WTC11 (cell line): ENCODE measurements at regions not wholly inside any gene's neighbourhood (a gene's known extent, or its start where the extent isn't known, plus 50 kb on each side); places are given as distances from the start of the nearest gene placed in this dataset.

Experiments
- ATAC-seq: fragments of 200-7000 bp; cut with Tn5 transposase; 2 replicates; pipeline ENCODE4 v1.10.0; 2021; ENCODE audit warnings: mild to moderate bottlenecking, moderate library complexity
- CTCF ChIA-PET: fragments of 300-600 bp; sonication (Branson Sonifier 250); formaldehyde crosslinking; loops from one replicate; lab custom pipeline; 2021; ENCODE audit warnings: antibody characterized with exemption; lab: Charles Lee
- POLR2A ChIA-PET: fragments of 350-600 bp; sonication (Branson Sonifier 250); formaldehyde crosslinking; loops from one replicate; lab custom pipeline; 2021; ENCODE audit warnings: antibody characterized with exemption; lab: Charles Lee
- DNase-seq: peaks from one replicate; pipeline ENCODE4 v3.0.0; 2021; ENCODE audit warnings: low spot score
- H3K27ac Mint-ChIP-seq: 2 replicates; pipeline ENCODE4 v1.8.0; 2021; ENCODE audit warnings: mixed read lengths
- H3K27me3 Mint-ChIP-seq: 2 replicates; pipeline ENCODE4 v1.8.0; 2021; ENCODE audit warnings: low read depth, mild to moderate bottlenecking, moderate library complexity, mixed read lengths
- H3K36me3 Mint-ChIP-seq: 2 replicates; pipeline ENCODE4 v1.8.0; 2021; ENCODE audit warnings: mixed read lengths
- H3K4me1 Mint-ChIP-seq: 2 replicates; pipeline ENCODE4 v1.8.0; 2022; ENCODE audit warnings: mixed read lengths
- H3K4me3 Mint-ChIP-seq: 2 replicates; pipeline ENCODE4 v1.8.0; 2021; ENCODE audit warnings: mild to moderate bottlenecking, moderate library complexity, mixed read lengths
- H3K9me3 Mint-ChIP-seq: 2 replicates; pipeline ENCODE4 v1.8.0; 2021; ENCODE audit warnings: mixed read lengths
- ATF1 ChIP-seq: sonication (generic); formaldehyde crosslinking; IDR thresholded peaks from 2 replicates; pipeline ENCODE4 v1.8.1; 2023; ENCODE audit warnings: mild to moderate bottlenecking, moderate library complexity, missing genetic modification reagents
- CREB1 ChIP-seq: sonication (generic); formaldehyde crosslinking; IDR thresholded peaks from 2 replicates; pipeline ENCODE4 v1.8.0; 2023; ENCODE audit warnings: mild to moderate bottlenecking, missing genetic modification reagents
- ELF4 ChIP-seq: sonication (generic); formaldehyde crosslinking; IDR thresholded peaks from 2 replicates; pipeline ENCODE4 v1.8.1; 2022; ENCODE audit warnings: low read depth, mild to moderate bottlenecking, moderate library complexity, missing genetic modification reagents
- GRHL2 ChIP-seq: fragments of 250-450 bp; sonication (Bioruptor Pico); IDR thresholded peaks from 2 replicates; pipeline ENCODE4 v1.8.0; 2022; ENCODE audit warnings: mild to moderate bottlenecking, moderate library complexity; ENCODE audit not compliant: insufficient replicate concordance, severe bottlenecking
- GTF2I ChIP-seq: fragments of 250-450 bp; sonication (Bioruptor Pico); conservative IDR thresholded peaks from 2 replicates; pipeline ENCODE4 v1.4.0; 2021; ENCODE audit warnings: mild to moderate bottlenecking
- JUN ChIP-seq: sonication (generic); formaldehyde crosslinking; IDR thresholded peaks from 2 replicates; pipeline ENCODE4 v1.8.0; 2023; ENCODE audit warnings: mild to moderate bottlenecking, missing genetic modification reagents
- MYBL2 ChIP-seq: sonication (generic); formaldehyde crosslinking; IDR thresholded peaks from 2 replicates; pipeline ENCODE4 v1.8.1; 2023; ENCODE audit warnings: mild to moderate bottlenecking, moderate library complexity, missing genetic modification reagents
- NFATC4 ChIP-seq: fragments of 250-450 bp; sonication (Bioruptor Pico); IDR thresholded peaks from 2 replicates; pipeline ENCODE4 v1.9.0; 2021; ENCODE audit warnings: mild to moderate bottlenecking
- NFE2L1 ChIP-seq: sonication (generic); formaldehyde crosslinking; IDR thresholded peaks from 2 replicates; pipeline ENCODE4 v1.8.1; 2023; ENCODE audit warnings: missing genetic modification reagents
- NFYB ChIP-seq: sonication (generic); formaldehyde crosslinking; conservative IDR thresholded peaks from 2 replicates; pipeline ENCODE4 v1.8.0; 2022; ENCODE audit warnings: low read depth, missing genetic modification reagents
- NR1H2 ChIP-seq: sonication (generic); formaldehyde crosslinking; IDR thresholded peaks from 2 replicates; pipeline ENCODE4 v1.9.0; 2021; ENCODE audit warnings: mild to moderate bottlenecking, moderate library complexity, missing genetic modification reagents
- OVOL2 ChIP-seq: fragments of 250-450 bp; sonication (Bioruptor Pico); IDR thresholded peaks from 2 replicates; pipeline ENCODE4 v1.9.0; 2021; ENCODE audit warnings: mild to moderate bottlenecking, borderline replicate concordance
- SMAD3 ChIP-seq: sonication (generic); formaldehyde crosslinking; IDR thresholded peaks from 2 replicates; pipeline ENCODE4 v1.8.0; 2022; ENCODE audit warnings: missing genetic modification reagents, mild to moderate bottlenecking, borderline replicate concordance
- SP1 ChIP-seq: sonication (generic); formaldehyde crosslinking; conservative IDR thresholded peaks from 2 replicates; pipeline ENCODE4 v1.8.1; 2022; ENCODE audit warnings: missing genetic modification reagents
- TCF7 ChIP-seq: sonication (generic); formaldehyde crosslinking; IDR thresholded peaks from 2 replicates; pipeline ENCODE4 v1.8.0; 2022; ENCODE audit warnings: mild to moderate bottlenecking, low read depth, missing genetic modification reagents, moderate library complexity
- TEAD1 ChIP-seq: sonication (generic); formaldehyde crosslinking; IDR thresholded peaks from 2 replicates; pipeline ENCODE4 v1.8.0; 2022; ENCODE audit warnings: mild to moderate bottlenecking, missing genetic modification reagents
- ZNF138 ChIP-seq: sonication (generic); formaldehyde crosslinking; conservative IDR thresholded peaks from 2 replicates; pipeline ENCODE4 v1.8.1; 2022; ENCODE audit warnings: mild to moderate bottlenecking, moderate library complexity, missing genetic modification reagents
- ZNF416 ChIP-seq: fragments of 250-450 bp; sonication (Bioruptor Pico); IDR thresholded peaks from 2 replicates; pipeline ENCODE4 v1.9.0; 2021; ENCODE audit warnings: mild to moderate bottlenecking, inconsistent platforms
- ZNF423 ChIP-seq: fragments of 250-450 bp; sonication (Bioruptor Pico); IDR thresholded peaks from 2 replicates; pipeline ENCODE4 v2.1.2; 2022; ENCODE audit warnings: mild to moderate bottlenecking, moderate library complexity
- TF ChIP-seq, protein P1 (sequence below): sonication (generic); formaldehyde crosslinking; IDR thresholded peaks from 2 replicates; pipeline ENCODE4 v1.8.1; 2022; ENCODE audit warnings: mild to moderate bottlenecking, moderate library complexity, missing genetic modification reagents
- TF ChIP-seq, protein P2 (sequence below): sonication (generic); formaldehyde crosslinking; IDR thresholded peaks from 2 replicates; pipeline ENCODE4 v1.8.1; 2023; ENCODE audit warnings: mild to moderate bottlenecking, moderate library complexity, missing genetic modification reagents
- TF ChIP-seq, protein P3 (sequence below): sonication (generic); formaldehyde crosslinking; conservative IDR thresholded peaks from 2 replicates; pipeline ENCODE4 v1.8.1; 2022; ENCODE audit warnings: mild to moderate bottlenecking, missing genetic modification reagents
- TF ChIP-seq, protein P4 (sequence below): sonication (generic); formaldehyde crosslinking; IDR thresholded peaks from 2 replicates; pipeline ENCODE4 v1.8.1; 2023; ENCODE audit warnings: mild to moderate bottlenecking, missing genetic modification reagents
- TF ChIP-seq, protein P5 (sequence below): fragments of 250-450 bp; sonication (Bioruptor Pico); IDR thresholded peaks from 2 replicates; pipeline ENCODE4 v2.1.2; 2022; ENCODE audit warnings: mild to moderate bottlenecking, moderate library complexity
- TF ChIP-seq, protein P6 (sequence below): sonication (generic); formaldehyde crosslinking; IDR thresholded peaks from 2 replicates; pipeline ENCODE4 v1.8.0; 2022; ENCODE audit warnings: mild to moderate bottlenecking, missing genetic modification reagents
- TF ChIP-seq, protein P7 (sequence below): sonication (generic); formaldehyde crosslinking; IDR thresholded peaks from 2 replicates; pipeline ENCODE4 v1.8.1; 2023; ENCODE audit warnings: mild to moderate bottlenecking, missing genetic modification reagents, moderate library complexity

DNA sequence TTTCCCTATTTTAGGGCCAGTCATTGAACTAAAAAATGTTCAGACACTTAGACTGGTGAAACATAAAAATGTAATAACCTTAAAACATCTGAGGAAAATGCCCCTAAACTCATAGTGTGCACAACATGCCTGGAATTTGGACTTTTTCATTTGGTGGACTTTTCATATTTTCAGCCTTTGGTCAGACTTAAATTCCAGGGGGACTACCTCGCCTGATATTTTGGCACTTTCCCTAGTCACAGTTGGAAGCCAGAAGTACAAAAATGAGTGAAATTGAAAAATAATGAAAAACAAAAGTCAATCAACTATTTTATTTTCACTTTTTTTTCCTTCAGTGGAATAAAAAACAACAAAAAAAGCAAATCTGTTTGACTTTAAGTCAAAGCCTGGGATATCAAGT lies 256.2 kb downstream of the ACTL7B start:
- no peaks in the 10 kb centered on the region for H3K36me3 Mint-ChIP-seq
- no peak overlapping the region for H3K27ac Mint-ChIP-seq
- CTCF ChIA-PET = no interaction called here
- ATAC-seq (no peak), DNase-seq (no peak)
- peaks cover 5% of the 10 kb centered on the region for H3K9me3 Mint-ChIP-seq
- no peak overlapping the region for H3K4me3 Mint-ChIP-seq
- H3K27me3 Mint-ChIP-seq = no peaks in the 10 kb centered on the region; the same call in 1 of the 2 replicates
- TF ChIP-seq NFE2L1 (no peak), ATF1 (no peak), GRHL2 (CRISPR knock-in tag) (no peak), ZNF138 (no peak), NFATC4 (no peak), SMAD3 (no peak), ZNF423 (CRISPR knock-in tag) (no peak), NFYB (no peak), TCF7 (CRISPR knock-in tag) (no peak), CREB1 (CRISPR knock-in tag) (no peak), GTF2I (CRISPR knock-in tag) (no peak)
- TF ChIP-seq, protein P1, sequence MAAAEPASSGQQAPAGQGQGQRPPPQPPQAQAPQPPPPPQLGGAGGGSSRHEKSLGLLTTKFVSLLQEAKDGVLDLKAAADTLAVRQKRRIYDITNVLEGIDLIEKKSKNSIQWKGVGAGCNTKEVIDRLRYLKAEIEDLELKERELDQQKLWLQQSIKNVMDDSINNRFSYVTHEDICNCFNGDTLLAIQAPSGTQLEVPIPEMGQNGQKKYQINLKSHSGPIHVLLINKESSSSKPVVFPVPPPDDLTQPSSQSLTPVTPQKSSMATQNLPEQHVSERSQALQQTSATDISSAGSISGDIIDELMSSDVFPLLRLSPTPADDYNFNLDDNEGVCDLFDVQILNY = no peak
- TF ChIP-seq, protein P2, sequence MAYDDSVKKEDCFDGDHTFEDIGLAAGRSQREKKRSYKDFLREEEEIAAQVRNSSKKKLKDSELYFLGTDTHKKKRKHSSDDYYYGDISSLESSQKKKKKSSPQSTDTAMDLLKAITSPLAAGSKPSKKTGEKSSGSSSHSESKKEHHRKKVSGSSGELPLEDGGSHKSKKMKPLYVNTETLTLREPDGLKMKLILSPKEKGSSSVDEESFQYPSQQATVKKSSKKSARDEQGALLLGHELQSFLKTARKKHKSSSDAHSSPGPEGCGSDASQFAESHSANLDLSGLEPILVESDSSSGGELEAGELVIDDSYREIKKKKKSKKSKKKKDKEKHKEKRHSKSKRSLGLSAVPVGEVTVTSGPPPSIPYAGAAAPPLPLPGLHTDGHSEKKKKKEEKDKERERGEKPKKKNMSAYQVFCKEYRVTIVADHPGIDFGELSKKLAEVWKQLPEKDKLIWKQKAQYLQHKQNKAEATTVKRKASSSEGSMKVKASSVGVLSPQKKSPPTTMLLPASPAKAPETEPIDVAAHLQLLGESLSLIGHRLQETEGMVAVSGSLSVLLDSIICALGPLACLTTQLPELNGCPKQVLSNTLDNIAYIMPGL (CRISPR knock-in tag) = no peak
- TF ChIP-seq, protein P3, sequence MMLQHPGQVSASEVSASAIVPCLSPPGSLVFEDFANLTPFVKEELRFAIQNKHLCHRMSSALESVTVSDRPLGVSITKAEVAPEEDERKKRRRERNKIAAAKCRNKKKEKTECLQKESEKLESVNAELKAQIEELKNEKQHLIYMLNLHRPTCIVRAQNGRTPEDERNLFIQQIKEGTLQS = no peak
- TF ChIP-seq, protein P4, sequence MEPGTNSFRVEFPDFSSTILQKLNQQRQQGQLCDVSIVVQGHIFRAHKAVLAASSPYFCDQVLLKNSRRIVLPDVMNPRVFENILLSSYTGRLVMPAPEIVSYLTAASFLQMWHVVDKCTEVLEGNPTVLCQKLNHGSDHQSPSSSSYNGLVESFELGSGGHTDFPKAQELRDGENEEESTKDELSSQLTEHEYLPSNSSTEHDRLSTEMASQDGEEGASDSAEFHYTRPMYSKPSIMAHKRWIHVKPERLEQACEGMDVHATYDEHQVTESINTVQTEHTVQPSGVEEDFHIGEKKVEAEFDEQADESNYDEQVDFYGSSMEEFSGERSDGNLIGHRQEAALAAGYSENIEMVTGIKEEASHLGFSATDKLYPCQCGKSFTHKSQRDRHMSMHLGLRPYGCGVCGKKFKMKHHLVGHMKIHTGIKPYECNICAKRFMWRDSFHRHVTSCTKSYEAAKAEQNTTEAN (CRISPR knock-in tag) = no peak
- TF ChIP-seq, protein P5, sequence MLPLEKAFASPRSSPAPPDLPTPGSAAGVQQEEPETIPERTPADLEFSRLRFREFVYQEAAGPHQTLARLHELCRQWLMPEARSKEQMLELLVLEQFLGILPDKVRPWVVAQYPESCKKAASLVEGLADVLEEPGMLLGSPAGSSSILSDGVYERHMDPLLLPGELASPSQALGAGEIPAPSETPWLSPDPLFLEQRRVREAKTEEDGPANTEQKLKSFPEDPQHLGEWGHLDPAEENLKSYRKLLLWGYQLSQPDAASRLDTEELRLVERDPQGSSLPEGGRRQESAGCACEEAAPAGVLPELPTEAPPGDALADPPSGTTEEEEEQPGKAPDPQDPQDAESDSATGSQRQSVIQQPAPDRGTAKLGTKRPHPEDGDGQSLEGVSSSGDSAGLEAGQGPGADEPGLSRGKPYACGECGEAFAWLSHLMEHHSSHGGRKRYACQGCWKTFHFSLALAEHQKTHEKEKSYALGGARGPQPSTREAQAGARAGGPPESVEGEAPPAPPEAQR (CRISPR knock-in tag) = no peak
- TF ChIP-seq, protein P6, sequence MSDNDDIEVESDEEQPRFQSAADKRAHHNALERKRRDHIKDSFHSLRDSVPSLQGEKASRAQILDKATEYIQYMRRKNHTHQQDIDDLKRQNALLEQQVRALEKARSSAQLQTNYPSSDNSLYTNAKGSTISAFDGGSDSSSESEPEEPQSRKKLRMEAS (CRISPR knock-in tag) = no peak
- POLR2A ChIA-PET = no interaction called here
- H3K4me1 Mint-ChIP-seq = peaks cover 18% of the 10 kb centered on the region

DNA sequence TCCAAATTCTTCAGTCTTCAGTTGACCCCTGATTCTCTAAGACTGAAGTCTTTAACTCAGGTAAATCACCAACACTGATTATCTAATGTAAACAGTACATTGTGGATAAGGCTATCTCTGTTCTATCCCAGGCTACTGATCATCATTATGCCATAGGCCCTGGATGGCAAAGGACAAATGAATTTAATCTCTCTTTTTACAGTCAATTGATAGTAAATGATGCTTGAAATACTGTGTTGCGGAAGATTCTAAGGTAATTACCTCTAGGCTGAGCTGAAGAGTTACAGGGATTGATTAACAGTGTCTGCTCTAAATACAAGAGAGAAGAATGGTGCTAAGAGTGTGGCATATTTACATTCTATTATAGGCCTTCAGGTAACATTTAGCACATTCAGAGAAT lies 264.7 kb downstream of the ACTL7B start:
- Mint-ChIP-seq H3K4me1 (peaks cover 19% of the 10 kb centered on the region), H3K27me3 (no peaks in the 10 kb centered on the region), H3K4me3 (no peak overlapping the region), H3K27ac (no peak overlapping the region), H3K36me3 (no peaks in the 10 kb centered on the region), H3K9me3 (no peaks in the 10 kb centered on the region)
- DNase-seq = no peak
- POLR2A ChIA-PET = no interaction called here
- CTCF ChIA-PET = no interaction called here
- ATAC-seq = no peak
- TF ChIP-seq OVOL2 (CRISPR knock-in tag) (no peak), ZNF416 (CRISPR knock-in tag) (no peak), GRHL2 (CRISPR knock-in tag) (no peak), TCF7 (CRISPR knock-in tag) (no peak), ATF1 (no peak), JUN (CRISPR knock-in tag) (no peak), TEAD1 (CRISPR knock-in tag) (no peak), MYBL2 (CRISPR knock-in tag) (no peak), NR1H2 (CRISPR knock-in tag) (no peak), ELF4 (no peak), SP1 (no peak)
- TF ChIP-seq, protein P3 = no peak
- TF ChIP-seq, protein P7, sequence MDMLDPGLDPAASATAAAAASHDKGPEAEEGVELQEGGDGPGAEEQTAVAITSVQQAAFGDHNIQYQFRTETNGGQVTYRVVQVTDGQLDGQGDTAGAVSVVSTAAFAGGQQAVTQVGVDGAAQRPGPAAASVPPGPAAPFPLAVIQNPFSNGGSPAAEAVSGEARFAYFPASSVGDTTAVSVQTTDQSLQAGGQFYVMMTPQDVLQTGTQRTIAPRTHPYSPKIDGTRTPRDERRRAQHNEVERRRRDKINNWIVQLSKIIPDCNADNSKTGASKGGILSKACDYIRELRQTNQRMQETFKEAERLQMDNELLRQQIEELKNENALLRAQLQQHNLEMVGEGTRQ = no peak
